CD4-positive, alpha-beta T cell (primary cell): ENCODE measurements at regions not wholly inside any gene's neighbourhood (a gene's known extent, or its start where the extent isn't known, plus 50 kb on each side); places are given as distances from the start of the nearest gene placed in this dataset.

ENCODE experiments used
- ATAC-seq: fragments of 200-7000 bp; cut with Tn5 transposase; one replicate; pipeline ENCODE4 v1.10.0; 2022; ENCODE audit warnings: mild to moderate bottlenecking; ENCODE audit not compliant: poor library complexity
- CTCF ChIA-PET: fragments of 350-600 bp; sonication (Branson Sonifier 250); formaldehyde crosslinking; loops from one replicate; lab custom pipeline; 2021; ENCODE audit warnings: antibody characterized with exemption, inconsistent platforms; lab: Charles Lee
- POLR2A ChIA-PET: fragments of 350-600 bp; sonication (Branson Sonifier 250); formaldehyde crosslinking; loops from one replicate; lab custom pipeline; 2021; ENCODE audit warnings: antibody characterized with exemption, inconsistent platforms; lab: Charles Lee
- DNase-seq, 14 experiments: peaks; one replicate each; pipeline ENCODE4 v3.0.0-alpha.2; 2013 to 2020; ENCODE audit warnings: mixed read lengths in 2 of 14
- H3K27ac ChIP-seq, 2 donors: one replicate each; pipeline versions ENCODE4 v1.5.1 to v1.7.0; 2013; ENCODE audit warnings: low read length in 2 of 2, low read depth in 1 of 2, mild to moderate bottlenecking in 1 of 2
- H3K27me3 ChIP-seq, 2 experiments: 1 replicate in 1 of 2; 2 replicates in 1 of 2; pipeline versions ENCODE4 v1.6.1 to v1.7.0; 2013; ENCODE audit warnings: low read length in 2 of 2, control low read depth in 1 of 2, mild to moderate bottlenecking in 1 of 2, moderate library complexity in 1 of 2; ENCODE audit not compliant: insufficient read depth in 2 of 2, control insufficient read depth in 1 of 2
- H3K36me3 ChIP-seq: one replicate; pipeline ENCODE4 v1.6.1; 2013; ENCODE audit warnings: low read length, control low read depth; ENCODE audit not compliant: insufficient read depth
- H3K4me1 ChIP-seq: one replicate; pipeline ENCODE4 v1.6.1; 2013; ENCODE audit warnings: low read length, control low read depth; ENCODE audit not compliant: insufficient read depth
- H3K4me3 ChIP-seq: one replicate; pipeline ENCODE4 v1.5.1; 2013; ENCODE audit warnings: mild to moderate bottlenecking, low read length, moderate library complexity
- H3K9me3 ChIP-seq, 2 experiments: 1 replicate in 1 of 2; 2 replicates in 1 of 2; pipeline versions ENCODE4 v1.6.1 to v1.7.0; 2013; ENCODE audit warnings: low read length in 2 of 2, mild to moderate bottlenecking in 2 of 2, control low read depth in 1 of 2, moderate library complexity in 1 of 2; ENCODE audit not compliant: control insufficient read depth in 1 of 2, insufficient read depth in 1 of 2
- H3K27ac Mint-ChIP-seq: one replicate; pipeline ENCODE4 v1.8.0; 2020; ENCODE audit warnings: mixed read lengths
- H3K27me3 Mint-ChIP-seq: one replicate; pipeline ENCODE4 v1.8.0; 2021; ENCODE audit warnings: mixed read lengths
- H3K36me3 Mint-ChIP-seq: one replicate; pipeline ENCODE4 v1.8.0; 2021; ENCODE audit warnings: low read depth, mixed read lengths
- H3K4me1 Mint-ChIP-seq: one replicate; pipeline ENCODE4 v1.8.0; 2021; ENCODE audit warnings: low read depth, mixed read lengths
- H3K4me3 Mint-ChIP-seq: one replicate; pipeline ENCODE4 v1.8.0; 2020; ENCODE audit warnings: mild to moderate bottlenecking, mixed read lengths
- H3K9me3 Mint-ChIP-seq: one replicate; pipeline ENCODE4 v1.8.0; 2020; ENCODE audit warnings: mixed read lengths
- CTCF ChIP-seq: fragments of 200-600 bp; IDR thresholded peaks from one replicate; pipeline ENCODE4 v1.8.0; 2022; ENCODE audit warnings: antibody characterized with exemption, mild to moderate bottlenecking
- intact Hi-C, 2 experiments: fragments of 100-400 bp; cut with DNase I in 1 of 2; cut with micrococcal nuclease in 1 of 2; formaldehyde crosslinking; loops; one replicate each; pipeline versions ENCODE4 v1.15.1 to v1.9.0; 2023 to 2025; cut with DNase I, micrococcal nuclease

- no peaks in the 10 kb centered on the region for H3K9me3 ChIP-seq
- CTCF ChIA-PET, result no interaction called here
- intact Hi-C loops, result no loop called here
- no peak overlapping the region for H3K4me3 Mint-ChIP-seq
- ATAC-seq, result no peak
- peaks cover 6% of the 10 kb centered on the region for H3K9me3 Mint-ChIP-seq
- H3K27ac ChIP-seq, result no peak overlapping the region
- peaks cover 44% of the 10 kb centered on the region for H3K27me3 Mint-ChIP-seq
- H3K27ac Mint-ChIP-seq, result no peak overlapping the region
- no peak overlapping the region for H3K4me3 ChIP-seq
- TF ChIP-seq CTCF, result no peak
- no peaks in the 10 kb centered on the region for H3K36me3 Mint-ChIP-seq
- no peaks in the 10 kb centered on the region for H3K36me3 ChIP-seq
- no peaks in the 10 kb centered on the region for H3K4me1 Mint-ChIP-seq
- DNase-seq, result no peak
- POLR2A ChIA-PET, result no interaction called here
- H3K27me3 ChIP-seq, result peaks cover 3 to 15% of the 10 kb centered on the region in 2 experiments
- H3K4me1 ChIP-seq, result no peaks in the 10 kb centered on the region
These were observed 66.4 kb upstream of the SEC61G start for GRCh38 chr7:54825368-54825767.

GRCh38 chr7:54827734-54828133 is 68.7 kb upstream of the SEC61G start:
- intact Hi-C loops, result no loop called here
- Histone ChIP-seq H3K27me3 (peaks cover 3 to 14% of the 10 kb centered on the region in 2 experiments), H3K36me3 (no peaks in the 10 kb centered on the region), H3K4me1 (no peaks in the 10 kb centered on the region), H3K4me3 (no peak overlapping the region), H3K9me3 (peaks cover 0 to 1% of the 10 kb centered on the region in 2 experiments), H3K27ac (no peak overlapping the region)
- no peaks in the 10 kb centered on the region for H3K4me1 Mint-ChIP-seq
- H3K4me3 Mint-ChIP-seq, result no peak overlapping the region
- H3K27ac Mint-ChIP-seq, result no peak overlapping the region
- POLR2A ChIA-PET, result no interaction called here
- ATAC-seq (no peak), DNase-seq (no peak)
- H3K9me3 Mint-ChIP-seq, result peaks cover 6% of the 10 kb centered on the region
- H3K36me3 Mint-ChIP-seq, result no peaks in the 10 kb centered on the region
- TF ChIP-seq CTCF, result no peak
- H3K27me3 Mint-ChIP-seq, result peaks cover 37% of the 10 kb centered on the region
- CTCF ChIA-PET, result no interaction called here

- CTCF ChIA-PET, result no interaction called here
- H3K9me3 Mint-ChIP-seq, result peaks cover 6% of the 10 kb centered on the region
- H3K27ac ChIP-seq, result no peak overlapping the region
- H3K4me3 Mint-ChIP-seq, result no peak overlapping the region
- H3K9me3 ChIP-seq, result peaks cover 0 to 18% of the 10 kb centered on the region in 2 experiments
- ATAC-seq (no peak), DNase-seq (no peak)
- H3K4me3 ChIP-seq, result no peak overlapping the region
- H3K27me3 ChIP-seq, result no peaks in the 10 kb centered on the region
- no peak overlapping the region for H3K27ac Mint-ChIP-seq
- peaks cover 8% of the 10 kb centered on the region for H3K27me3 Mint-ChIP-seq
- no peak for TF ChIP-seq CTCF
- no peaks in the 10 kb centered on the region for H3K36me3 Mint-ChIP-seq
- no peaks in the 10 kb centered on the region for H3K4me1 Mint-ChIP-seq
- intact Hi-C loops, result no loop called here
- POLR2A ChIA-PET, result no interaction called here
- no peaks in the 10 kb centered on the region for H3K36me3 ChIP-seq
- H3K4me1 ChIP-seq, result no peaks in the 10 kb centered on the region
These were observed 72.1 kb upstream of the SEC61G start for GRCh38 chr7:54831046-54831643.
